Erythroblast (primary cell): ENCODE measurements at regions not wholly inside any gene's neighbourhood (a gene's known extent, or its start where the extent isn't known, plus 50 kb on each side); places are given as distances from the start of the nearest gene placed in this dataset.

Source experiments
- GATA1 ChIP-seq: IDR thresholded peaks from 2 replicates; pipeline ENCODE4 v1.6.1; 2011; ENCODE audit warnings: low read depth, mild to moderate bottlenecking, control low read depth, low read length, moderate library complexity
- POLR2A ChIP-seq: IDR thresholded peaks from 2 replicates; pipeline ENCODE4 v1.6.1; 2011; ENCODE audit warnings: mild to moderate bottlenecking, low read length

GRCh38 chr16:86070971-86071370 lies 172.0 kb downstream of the IRF8 start:
- TF ChIP-seq POLR2A (no peak), GATA1 (no peak)
